MM.1S (cell line): ENCODE measurements at regions not wholly inside any gene's neighbourhood (a gene's known extent, or its start where the extent isn't known, plus 50 kb on each side); places are given as distances from the start of the nearest gene placed in this dataset.

Source experiments
- CTCF ChIP-seq: fragments of 300-600 bp; sonication (generic); IDR thresholded peaks from 2 replicates; pipeline ENCODE4 v1.5.1; 2016; ENCODE audit warnings: antibody characterized with exemption, low read length, mixed read lengths
- EZH2 ChIP-seq: fragments of 300-600 bp; sonication (generic); optimal IDR thresholded peaks from 2 replicates; pipeline ENCODE3; 2017; ENCODE audit warnings: low read depth, mild to moderate bottlenecking, antibody characterized with exemption, low read length, mixed read lengths
- EZH2phosphoT487 ChIP-seq: fragments of 300-600 bp; sonication (generic); IDR thresholded peaks from 2 replicates; pipeline ENCODE4 v1.6.1; 2018; ENCODE audit warnings: antibody characterized with exemption, low read length

DNA sequence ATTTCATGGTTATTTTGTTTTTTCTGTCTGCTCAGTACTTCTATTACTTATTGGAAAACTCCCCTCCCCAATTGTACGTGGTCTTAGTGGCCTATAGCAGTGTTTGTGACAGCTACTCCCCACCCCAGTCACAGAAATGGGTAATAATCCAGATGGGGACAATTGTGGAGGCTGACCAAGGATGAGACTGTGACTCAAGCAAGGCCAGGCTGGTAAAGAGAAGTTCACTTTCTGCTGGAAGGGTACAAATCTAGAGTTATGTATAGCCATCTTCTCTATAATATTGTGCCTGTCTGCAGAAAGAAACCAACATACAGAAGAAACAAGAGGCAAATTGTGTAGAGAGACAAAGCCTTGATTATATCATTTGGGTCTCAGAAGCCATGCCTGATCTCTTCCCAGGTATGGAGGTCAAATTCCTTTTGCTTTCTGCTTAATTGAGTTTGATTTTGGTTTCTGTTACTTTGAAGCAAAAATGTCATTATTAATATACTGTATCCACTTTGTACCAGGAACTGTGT lies 270.4 kb downstream of the HLX start:
- TF ChIP-seq CTCF (no peak), EZH2 (no peak), EZH2phosphoT487 (no peak)
